HG02610 (cell line): ENCODE measurements at regions not wholly inside any gene's neighbourhood (a gene's known extent, or its start where the extent isn't known, plus 50 kb on each side); places are given as distances from the start of the nearest gene placed in this dataset.
"Not testable (repeated sequence)": the region's sequence is repeated elsewhere in the genome, so short reads cannot be mapped to it uniquely, and the experiment has no call there.

ENCODE experiments used
- ATAC-seq: cut with Tn5 transposase; IDR thresholded peaks from one replicate; pipeline ENCODE4 v1.9.1; 2021; ENCODE audit warnings: mild to moderate bottlenecking, moderate library complexity; ENCODE audit not compliant: unreplicated experiment

DNA sequence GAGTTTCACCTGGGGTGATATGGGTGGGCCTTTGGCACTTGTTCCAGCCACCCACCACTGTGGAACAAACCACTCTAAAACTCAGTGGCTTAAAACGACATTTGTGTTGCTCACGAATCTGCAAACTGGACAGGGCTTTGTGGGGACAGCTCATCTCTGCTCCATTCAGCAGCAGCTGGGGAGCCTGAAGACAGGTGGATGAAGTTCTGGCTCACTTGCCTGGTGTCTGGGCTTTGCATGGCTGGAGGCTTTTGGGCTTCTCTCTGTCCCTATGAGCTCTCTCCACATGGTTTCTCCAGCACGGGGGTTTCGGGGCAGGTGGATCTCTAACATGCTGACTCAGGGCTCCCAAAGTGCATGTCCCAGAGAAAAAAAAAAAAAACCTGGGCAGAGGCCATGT is 93.0 kb upstream of the GLI2 start:
- ATAC-seq: no peak

DNA sequence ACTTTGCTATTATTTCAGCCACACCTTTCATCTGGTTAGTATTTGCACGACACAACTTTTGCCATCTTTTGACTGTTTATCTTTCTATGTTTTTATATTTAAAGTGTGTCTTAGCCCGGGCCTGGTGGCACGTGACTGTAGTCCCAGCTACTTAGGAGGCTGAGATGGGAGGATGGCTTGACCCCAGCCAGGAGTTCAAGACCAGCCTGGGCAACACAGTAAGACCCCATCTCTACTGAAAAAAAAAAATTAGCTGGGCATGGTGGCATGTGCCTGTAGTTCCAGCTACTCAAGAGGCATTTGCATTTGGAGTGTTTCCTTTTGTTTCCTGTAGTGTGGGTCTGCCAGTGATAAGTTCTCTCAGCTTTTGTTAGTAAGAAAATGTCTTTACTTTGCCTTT is 88.7 kb upstream of the GLI2 start:
- ATAC-seq: no peak

DNA sequence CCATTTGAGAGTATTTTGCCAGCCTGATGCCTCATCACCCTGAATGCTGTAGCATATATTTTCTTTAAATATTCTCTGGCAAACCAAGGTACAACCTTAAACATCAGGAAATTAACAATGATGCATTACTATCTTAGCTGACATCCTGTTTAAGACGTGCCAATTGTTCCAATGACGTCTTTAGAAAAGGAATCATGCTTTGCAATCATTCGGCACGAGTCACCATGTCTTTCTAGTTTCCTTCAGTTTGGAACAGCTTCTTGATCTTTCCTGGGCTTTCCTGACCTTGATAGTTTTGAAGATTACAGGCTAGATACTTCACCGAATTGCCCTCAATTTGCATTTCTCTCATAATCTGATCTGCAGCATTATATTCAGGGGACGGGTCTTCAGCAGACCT is 88.2 kb upstream of the GLI2 start:
- ATAC-seq: no peak

DNA sequence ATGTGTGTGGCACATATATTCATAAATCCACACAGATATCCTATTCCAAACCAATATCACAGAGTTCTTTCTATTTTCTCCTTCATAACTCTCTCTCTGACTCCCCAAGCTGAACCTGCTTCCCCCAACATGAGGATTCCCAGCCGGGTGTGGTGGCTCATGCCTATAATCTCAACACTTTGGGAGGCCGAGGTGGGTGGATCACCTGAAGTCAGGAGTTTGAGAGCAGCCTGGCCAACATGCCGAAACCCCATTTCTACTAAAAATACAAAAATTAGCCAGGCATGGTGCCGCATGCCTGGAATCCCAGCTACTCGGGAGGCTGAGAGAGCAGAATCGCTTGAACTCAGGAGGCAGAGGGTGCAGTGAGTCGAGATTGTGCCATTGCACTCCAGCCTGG is 86.3 kb upstream of the GLI2 start:
- ATAC-seq: not testable (repeated sequence)

DNA sequence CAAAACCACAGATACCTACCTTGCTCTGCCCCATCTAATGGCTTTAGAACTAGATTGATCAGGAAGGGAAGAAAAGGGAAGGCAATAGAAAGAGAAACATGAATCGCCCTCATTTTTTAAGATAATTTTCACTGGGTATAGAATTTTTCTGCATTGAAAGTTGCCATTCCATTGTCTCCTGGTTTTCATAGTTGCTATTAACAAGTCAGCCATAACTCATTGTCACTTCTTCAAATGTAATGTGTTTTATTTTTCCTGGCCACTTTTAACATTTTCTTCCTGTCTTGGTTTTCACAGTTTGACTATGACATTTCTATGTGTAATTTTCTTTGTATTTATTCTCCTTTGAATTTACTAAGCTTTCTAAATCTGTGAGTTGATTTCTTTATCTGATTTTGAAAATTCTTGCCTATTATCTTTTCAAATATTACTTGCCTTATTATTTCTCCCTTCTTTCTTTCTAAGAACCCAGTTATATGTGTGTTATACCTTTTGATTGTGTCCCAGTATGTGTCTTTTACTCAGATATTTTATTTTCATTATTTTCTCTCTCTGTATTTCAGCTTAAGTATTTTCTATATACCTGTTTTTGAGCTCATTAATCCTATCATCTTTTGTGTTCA is 85.5 kb upstream of the GLI2 start:
- ATAC-seq: no peak

DNA sequence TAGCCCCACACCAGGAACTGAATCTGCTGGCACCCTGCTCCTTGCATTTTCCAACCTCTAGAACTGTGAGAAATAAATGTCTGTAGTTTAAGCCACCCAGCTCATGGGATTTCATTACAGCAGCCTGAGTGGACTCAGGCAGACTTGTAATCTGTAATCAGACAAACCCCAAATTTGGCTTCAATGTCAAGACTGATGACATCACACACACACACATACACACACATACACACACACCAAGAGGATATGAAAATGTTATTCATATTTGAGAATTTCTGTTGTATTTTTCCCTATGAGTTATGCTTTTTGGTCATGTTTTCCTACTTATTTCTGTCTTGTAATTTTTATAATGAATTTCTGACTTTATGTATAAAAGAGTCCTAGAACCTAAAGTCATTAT is 83.8 kb upstream of the GLI2 start:
- ATAC-seq: no peak

DNA sequence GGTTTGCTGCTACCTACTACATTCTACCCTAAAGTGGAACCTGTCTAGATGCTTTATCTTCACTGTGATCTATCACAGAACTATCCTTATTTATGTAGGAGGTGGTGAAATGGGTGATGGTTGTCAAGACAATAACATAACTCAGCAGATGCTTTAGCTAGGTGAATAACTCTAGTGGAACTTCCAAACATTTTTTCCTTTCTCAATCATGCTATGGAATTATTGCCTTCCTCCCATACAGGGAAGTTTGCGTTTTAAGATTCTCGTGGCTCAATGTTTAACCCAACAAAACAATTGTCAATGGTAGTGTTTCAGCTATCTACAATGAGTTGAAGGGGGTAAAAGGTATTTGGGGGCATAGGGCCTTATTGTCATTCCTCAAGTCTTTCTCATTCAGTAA is 82.6 kb upstream of the GLI2 start:
- no peak for ATAC-seq

DNA sequence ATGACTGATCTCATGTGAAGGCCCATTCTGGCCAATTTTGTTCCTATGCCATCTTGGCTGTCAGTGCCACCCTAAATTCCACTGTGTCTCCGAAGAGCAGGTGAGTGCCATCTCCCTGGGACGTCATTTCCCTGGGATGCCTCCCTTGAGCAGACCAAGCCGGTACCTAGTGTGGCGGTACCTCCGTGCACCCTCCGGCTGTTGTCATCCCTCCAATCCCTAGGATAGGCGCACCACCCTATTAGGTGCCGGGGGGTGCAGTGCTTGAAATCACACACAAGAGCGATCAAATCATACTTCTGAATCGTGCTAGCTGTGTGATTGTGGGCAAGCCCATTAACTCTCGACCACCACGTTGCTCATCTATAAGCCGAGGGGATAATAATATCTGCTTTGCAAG is 81.8 kb upstream of the GLI2 start:
- no peak for ATAC-seq

DNA sequence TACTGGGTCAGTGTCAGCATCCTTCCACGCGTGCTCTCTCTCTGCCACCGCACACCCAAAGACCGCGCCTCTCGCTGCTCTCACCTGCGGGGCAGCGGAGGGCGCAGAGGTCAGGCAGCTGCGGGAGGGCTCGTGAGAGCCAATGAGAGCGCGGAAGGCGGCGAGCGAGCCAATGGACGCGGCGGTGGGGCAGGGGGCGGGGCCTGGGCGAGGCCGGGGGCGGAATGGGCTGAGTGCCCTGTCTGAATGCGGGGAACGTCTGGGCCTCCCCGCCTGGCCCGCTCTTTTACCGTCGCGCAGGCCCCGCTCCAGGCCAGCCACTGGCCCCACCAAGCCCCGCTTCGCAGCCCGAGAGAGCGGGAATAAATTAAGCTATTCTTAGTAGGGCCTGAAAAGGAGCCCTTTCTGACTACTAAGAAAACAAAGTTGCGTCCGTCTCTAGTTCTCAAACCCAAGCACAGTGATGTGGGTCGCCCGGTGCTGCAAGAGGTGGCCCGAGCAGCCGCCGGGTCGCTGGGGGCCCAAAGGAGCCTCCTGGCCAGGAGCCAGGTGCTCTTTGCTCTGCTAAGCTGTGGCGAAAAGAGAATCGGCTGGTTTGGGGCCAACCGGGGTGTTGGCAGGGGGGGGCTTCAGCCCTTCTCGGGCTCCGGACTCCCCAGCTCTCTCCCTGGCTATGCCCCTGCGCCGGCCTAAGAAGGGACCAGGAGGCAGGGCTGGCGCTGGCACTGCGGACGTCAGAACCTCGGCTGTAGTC is 81.1 kb upstream of the GLI2 start:
- ATAC-seq: no peak

DNA sequence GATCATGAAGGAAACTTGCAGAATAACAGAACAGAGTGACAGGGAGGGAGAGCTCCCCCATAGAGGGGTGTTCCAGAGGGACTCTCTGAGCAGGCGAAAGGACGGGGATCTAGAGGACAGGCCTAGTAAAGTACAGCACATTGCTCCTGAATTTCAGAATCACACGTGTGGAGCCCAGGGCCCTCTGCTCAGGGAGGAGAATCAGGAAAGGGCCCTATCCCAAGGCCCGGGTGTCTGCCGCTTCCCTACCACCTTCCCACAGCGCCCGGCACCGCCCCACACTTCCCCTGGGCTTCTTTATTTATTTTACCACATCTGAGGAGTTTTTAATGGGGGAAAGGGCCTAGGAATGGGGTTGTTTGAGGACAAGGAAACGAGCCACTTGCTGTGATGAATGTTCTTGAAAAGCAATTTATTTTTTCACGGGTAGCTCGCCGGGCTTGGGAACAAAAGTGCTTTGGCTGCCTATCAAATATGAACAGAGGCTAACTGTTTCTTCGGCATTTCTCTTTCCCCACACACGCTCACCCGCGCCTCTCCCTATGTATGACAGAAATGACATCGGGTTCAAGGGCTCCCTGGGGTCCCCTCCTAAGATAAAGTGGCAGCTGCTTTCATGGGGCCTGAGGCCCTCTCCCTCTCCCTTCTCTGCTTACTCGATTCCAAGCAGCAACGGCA is 79.3 kb upstream of the GLI2 start:
- no peak for ATAC-seq

DNA sequence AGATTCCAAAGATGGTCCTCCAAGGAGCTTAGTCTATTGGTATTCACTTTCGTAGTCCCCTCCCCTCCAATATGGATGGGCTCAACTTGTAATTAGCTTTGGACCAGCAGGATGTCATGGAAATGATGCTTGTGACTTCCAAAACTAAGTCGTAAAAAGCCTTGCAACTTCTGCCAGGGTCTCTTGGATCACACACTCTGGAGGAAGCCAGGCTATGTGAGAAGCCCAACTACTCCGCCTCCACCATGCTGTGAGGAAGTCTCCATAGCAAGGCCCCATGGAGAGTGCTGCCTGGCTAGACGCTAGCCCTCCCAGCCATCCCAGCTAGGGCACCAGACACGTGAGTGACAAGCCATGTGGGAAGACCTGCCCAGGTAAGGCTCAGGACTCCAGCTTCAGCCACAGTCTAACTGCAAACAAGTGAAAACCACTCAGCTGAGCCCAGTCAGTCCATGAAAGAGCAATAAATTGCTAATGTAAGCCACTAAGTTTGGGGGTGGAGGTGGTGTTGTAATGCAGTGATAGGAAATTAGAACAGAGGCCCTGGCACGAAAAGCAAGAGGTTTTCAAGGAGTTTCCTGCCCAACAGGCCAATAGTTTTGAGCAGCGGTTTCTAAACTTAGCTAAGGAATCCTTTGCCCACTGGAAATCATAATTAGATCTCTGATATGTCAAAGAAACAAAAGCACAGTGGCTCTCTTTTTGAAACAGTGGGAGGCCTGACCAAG is 77.5 kb upstream of the GLI2 start:
- ATAC-seq: no peak

DNA sequence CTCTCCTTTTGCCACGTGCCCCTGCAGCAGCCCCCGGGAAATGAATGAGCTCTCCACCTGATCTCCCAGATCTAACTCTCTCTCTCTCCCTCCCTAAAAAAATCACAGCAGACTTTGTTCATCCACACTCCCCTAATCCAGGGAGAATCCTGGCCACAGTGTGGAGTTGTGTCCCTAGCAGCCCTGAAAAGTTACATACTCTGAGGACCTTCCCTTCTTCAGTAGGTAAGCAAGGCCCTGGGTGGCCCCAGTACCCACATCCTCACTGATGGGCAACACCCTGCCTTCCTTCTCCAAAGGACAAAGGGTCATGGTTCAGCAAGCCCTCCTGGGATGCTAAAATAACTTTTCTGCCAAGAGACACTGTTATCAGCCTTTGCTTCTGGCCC is 76.9 kb upstream of the GLI2 start:
- no peak for ATAC-seq

DNA sequence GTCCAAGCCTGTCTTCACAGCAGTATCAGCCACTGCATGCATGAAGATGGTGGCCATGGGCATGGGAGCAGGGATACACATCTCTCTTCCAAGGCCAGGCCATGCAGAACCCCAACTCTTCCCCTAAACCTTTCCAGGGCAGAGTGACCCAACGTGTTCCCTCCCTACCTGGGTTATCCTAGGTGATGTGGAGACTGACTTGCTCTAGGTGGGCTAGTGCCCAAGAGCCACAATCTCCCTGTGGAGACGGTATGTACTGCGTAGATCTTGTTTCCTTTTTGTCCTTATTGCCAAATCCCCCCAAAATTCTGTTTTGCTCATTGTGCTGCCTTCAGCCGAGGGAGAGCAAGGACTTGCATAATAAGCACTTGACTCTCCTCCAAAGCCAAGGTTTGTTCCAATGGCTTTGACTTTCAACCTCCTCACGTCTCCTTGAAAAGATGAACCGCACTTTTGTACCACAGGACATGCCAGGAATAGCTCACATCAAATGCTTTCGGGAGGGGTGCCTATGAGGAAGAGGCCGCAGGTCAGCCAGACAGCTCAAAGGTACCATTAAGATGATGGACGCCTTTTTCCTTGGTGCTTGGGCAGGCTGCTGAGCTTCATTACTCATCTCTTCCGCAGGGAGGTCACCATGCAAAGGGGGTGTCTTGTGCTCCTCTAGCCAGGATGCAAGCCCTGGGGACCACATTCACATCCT is 76.2 kb upstream of the GLI2 start:
- ATAC-seq: no peak

DNA sequence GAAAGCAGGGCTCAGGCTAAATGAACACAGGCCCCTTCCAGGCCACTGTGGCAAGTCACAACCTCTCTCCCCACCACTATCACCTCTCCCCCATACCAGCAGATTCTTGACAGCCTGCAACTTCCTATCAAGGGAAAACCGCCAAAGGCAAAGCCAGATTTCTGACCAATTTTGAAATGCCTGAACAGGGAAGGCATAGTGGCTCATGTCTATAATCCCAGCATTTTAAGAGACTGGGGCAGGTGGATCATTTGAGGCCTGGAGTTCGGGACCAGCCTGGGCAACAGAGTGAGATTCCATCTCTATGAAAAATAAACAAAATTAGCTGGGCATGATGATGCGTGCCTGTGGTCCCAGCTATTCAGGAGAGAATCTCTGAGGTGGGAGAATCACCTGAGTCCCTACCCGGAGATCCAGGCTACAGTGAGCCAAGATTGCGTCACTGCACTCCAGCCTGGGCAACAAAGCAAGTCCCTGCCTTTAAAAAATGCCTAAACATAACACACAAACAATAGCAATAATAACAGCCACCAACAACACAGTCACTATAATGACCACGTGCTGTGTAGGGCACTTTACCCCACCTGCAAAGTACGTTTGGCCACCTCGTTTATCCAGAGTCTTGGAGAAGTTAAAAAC is 75.5 kb upstream of the GLI2 start:
- no peak for ATAC-seq

DNA sequence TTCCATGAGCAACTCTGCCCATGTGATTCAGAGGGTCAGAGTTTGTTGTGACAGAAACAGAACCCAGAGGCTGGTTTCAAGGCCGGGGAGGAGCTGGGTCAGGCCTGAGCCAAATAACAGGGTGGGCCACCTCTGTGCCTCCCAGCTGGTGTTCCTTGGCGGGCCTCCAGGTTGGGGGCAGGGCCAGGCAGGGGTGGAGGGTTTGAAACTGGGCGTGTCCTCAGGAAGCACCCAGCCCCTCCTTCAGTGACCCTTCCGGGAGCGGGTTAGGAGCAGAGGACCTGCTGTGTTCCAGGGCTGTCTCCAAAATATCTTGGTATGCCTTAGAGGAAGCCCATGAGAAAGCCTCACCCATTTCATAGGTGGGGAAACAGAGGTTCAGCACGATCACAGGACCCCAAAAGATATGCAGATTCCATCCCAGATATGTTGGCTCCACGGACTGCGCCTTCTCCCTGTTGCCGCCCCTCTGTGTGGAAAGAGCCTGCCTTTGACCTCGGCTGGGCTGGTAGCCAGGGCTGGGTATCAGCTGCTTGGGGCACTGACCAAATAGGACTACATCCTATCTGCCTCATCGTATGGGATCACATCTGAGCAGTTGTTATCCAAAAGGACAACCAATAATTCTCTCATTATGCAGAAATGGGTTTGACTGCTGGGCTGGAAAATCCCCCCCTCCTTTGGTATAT is 74.8 kb upstream of the GLI2 start:
- ATAC-seq: no peak

DNA sequence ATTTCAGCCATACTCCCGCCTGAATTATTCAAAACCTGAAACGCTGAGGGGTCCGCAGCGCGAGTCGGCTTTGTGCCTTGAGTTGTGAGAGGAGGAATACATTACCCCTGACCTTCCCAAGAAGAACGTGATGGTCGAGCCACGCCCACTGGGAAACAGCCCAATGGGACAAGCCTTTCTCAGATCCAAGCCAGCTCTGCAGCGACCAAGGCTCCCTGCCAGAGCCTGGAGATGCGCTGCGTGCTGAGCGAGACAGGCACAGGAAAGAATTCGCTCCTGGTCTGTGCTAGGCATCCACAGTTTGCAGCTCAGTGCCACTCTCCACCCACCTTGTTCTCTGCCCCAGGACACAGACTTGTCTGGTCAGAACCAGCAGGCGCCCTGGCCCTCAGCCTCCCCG is 74.1 kb upstream of the GLI2 start:
- no peak for ATAC-seq

DNA sequence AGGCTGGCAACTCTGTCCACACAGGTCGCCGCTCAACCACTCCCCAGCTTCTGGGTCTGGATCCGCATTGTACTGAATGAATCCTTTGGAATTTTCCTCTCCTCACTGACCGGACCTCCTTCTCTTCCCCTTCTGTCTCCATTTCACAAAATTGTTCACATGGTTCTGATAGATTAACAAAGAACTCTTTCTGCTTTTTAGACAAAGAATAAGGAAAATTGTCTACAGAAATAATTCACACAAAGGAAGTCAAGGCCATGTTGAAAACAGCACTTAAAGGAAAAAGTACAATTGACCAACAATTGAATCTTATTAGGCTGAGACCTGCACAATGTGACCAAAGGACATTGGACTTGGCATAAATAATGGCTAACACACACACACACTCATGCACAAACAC is 73.6 kb upstream of the GLI2 start:
- no peak for ATAC-seq

DNA sequence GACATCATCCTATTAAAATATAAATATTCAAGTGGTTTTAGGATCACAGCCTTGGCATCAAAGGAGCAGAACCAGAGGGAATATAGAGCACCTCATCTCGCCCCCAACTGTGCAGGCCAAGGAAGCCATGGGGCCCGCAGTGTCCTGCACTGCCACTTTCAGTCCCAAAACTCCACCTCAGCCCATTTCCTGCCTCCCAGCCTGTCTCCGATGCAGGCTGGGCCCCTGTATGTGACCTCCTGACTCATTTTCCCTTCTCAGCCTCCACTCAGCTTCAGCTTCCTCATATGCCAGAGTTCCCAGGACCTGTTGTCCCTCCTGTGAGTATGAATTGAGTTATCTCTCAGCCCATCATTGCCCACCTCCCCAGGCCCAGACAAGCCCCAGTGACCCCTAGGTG is 72.9 kb upstream of the GLI2 start:
- no peak for ATAC-seq

DNA sequence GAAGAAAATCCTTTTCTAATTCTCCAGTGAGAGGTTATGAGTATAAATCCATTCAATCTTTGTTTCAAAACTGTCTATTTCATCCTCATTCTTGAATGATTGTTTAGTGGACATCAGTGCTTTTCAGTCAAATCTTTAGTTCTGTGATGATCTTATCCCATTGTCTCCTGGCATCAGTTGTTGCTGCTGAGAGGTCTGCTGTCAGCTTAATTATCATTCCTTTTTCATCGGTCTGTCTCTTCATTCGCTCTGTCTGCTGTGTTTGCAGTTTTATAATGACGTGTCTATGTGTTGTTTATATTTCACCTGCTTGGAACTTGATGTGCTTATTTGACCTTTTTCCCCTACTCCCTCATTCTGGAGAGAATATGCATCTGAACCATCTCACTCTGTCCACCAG is 69.2 kb upstream of the GLI2 start:
- no peak for ATAC-seq

DNA sequence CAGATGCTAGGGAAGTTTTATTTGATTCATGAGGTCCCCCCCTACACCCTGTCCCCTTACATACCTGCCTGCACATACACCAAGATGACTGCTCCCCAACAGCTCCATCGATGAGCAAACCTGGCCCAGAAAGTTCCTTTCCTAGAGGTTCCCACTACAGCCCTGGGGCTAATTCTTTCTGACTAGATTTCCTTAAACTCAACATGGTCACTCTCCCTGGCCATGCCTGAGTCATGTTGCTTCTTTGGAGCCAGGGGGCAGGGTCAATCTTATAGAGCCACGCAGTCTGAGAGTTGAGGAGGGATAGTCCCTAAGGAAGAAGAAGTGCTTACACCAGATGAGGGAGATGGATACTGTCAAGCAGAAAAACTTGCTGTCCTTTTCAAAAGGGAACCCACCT is 67.7 kb upstream of the GLI2 start:
- no peak for ATAC-seq
